ENCODE measurements at regions not wholly inside any gene's neighbourhood (a gene's known extent, or its start where the extent isn't known, plus 50 kb on each side); places are given as distances from the start of the nearest gene placed in this dataset.

GRCh38 chr2:240253583-240254145, 113.2 kb upstream of the OTOS start:
- TF ChIP-seq CTCF (IDR thresholded peaks at IDR 0.05) = no peak
- H3K4me1 ChIP-seq = no peaks in the 10 kb centered on the region
- H3K27me3 ChIP-seq (ENCODE audit: control insufficient read depth, insufficient read depth, low read length) = no peaks in the 10 kb centered on the region
- no peak overlapping the region for H3K4me2 ChIP-seq (ENCODE audit: low read length)
- H3K9me3 ChIP-seq (ENCODE audit: control insufficient read depth, low read length) = no peaks in the 10 kb centered on the region
- no peak overlapping the region for H3K9ac ChIP-seq
- H3K79me2 ChIP-seq = no peaks in the 10 kb centered on the region
- no peak overlapping the region for H2AFZ ChIP-seq
- no peaks in the 10 kb centered on the region for H3K36me3 ChIP-seq (ENCODE audit: control insufficient read depth, insufficient read depth, low read length)
- H3K4me3 ChIP-seq (ENCODE audit: low read depth, low read length) = no peak overlapping the region
- no peak overlapping the region for H3K27ac ChIP-seq

- Histone ChIP-seq H3K4me2 (ENCODE audit: low read length) (no peak overlapping the region), H3K36me3 (ENCODE audit: control insufficient read depth, insufficient read depth, low read length) (no peaks in the 10 kb centered on the region), H3K9ac (no peak overlapping the region), H3K4me3 (ENCODE audit: low read depth, low read length) (no peak overlapping the region), H3K27me3 (ENCODE audit: control insufficient read depth, insufficient read depth, low read length) (no peaks in the 10 kb centered on the region), H3K9me3 (ENCODE audit: control insufficient read depth, low read length) (no peaks in the 10 kb centered on the region), H3K27ac (no peak overlapping the region), H3K79me2 (no peaks in the 10 kb centered on the region), H2AFZ (no peak overlapping the region), H3K4me1 (no peaks in the 10 kb centered on the region)
- no peak for TF ChIP-seq CTCF (IDR thresholded peaks at IDR 0.05)
Measured at GRCh38 chr2:240254337-240255164, 114.1 kb upstream of the OTOS start.

GRCh38 chr2:240255165-240255491, 114.7 kb upstream of the OTOS start:
- H3K4me2 ChIP-seq (ENCODE audit: low read length) = no peak overlapping the region
- H3K4me1 ChIP-seq = no peaks in the 10 kb centered on the region
- no peak overlapping the region for H2AFZ ChIP-seq
- H3K27me3 ChIP-seq (ENCODE audit: control insufficient read depth, insufficient read depth, low read length) = no peaks in the 10 kb centered on the region
- no peak for TF ChIP-seq CTCF (IDR thresholded peaks at IDR 0.05)
- no peak overlapping the region for H3K9ac ChIP-seq
- no peak overlapping the region for H3K4me3 ChIP-seq (ENCODE audit: low read depth, low read length)
- no peaks in the 10 kb centered on the region for H3K9me3 ChIP-seq (ENCODE audit: control insufficient read depth, low read length)
- H3K27ac ChIP-seq = no peak overlapping the region
- no peaks in the 10 kb centered on the region for H3K36me3 ChIP-seq (ENCODE audit: control insufficient read depth, insufficient read depth, low read length)
- H3K79me2 ChIP-seq = no peaks in the 10 kb centered on the region

GRCh38 chr2:240255811-240256703, 115.6 kb upstream of the OTOS start:
- TF ChIP-seq CTCF (IDR thresholded peaks at IDR 0.05) = no peak

More at GRCh38 chr2:240255811-240256703, 115.6 kb upstream of the OTOS start:
- Histone ChIP-seq H3K79me2 (no peaks in the 10 kb centered on the region), H3K9ac (no peak overlapping the region), H3K4me3 (ENCODE audit: low read depth, low read length) (no peak overlapping the region), H3K36me3 (ENCODE audit: control insufficient read depth, insufficient read depth, low read length) (no peaks in the 10 kb centered on the region), H3K27ac (no peak overlapping the region), H3K4me1 (no peaks in the 10 kb centered on the region), H3K27me3 (ENCODE audit: control insufficient read depth, insufficient read depth, low read length) (no peaks in the 10 kb centered on the region), H2AFZ (peak overlapping the region; percentile 12), H3K4me2 (ENCODE audit: low read length) (peak overlapping the region; percentile 24), H3K9me3 (ENCODE audit: control insufficient read depth, low read length) (no peaks in the 10 kb centered on the region)
